BJ (cell line): ENCODE measurements at regions not wholly inside any gene's neighbourhood (a gene's known extent, or its start where the extent isn't known, plus 50 kb on each side); places are given as distances from the start of the nearest gene placed in this dataset.

ENCODE experiments used
- CTCF ChIA-PET: fragments of 350-600 bp; formaldehyde crosslinking; extraction: SDS; loops from one replicate; lab custom pipeline; 2021; ENCODE audit warnings: antibody characterized with exemption, inconsistent platforms; lab: Yijun Ruan, JAX
- POLR2A ChIA-PET: fragments of 300-600 bp; sonication (Branson Sonifier 250); formaldehyde crosslinking; extraction: SDS; loops from one replicate; lab custom pipeline; 2021; ENCODE audit warnings: antibody characterized with exemption; lab: Charles Lee
- DNase-seq: peaks from one replicate; pipeline ENCODE4 v3.0.0-alpha.2; 2011; ENCODE audit warnings: low read depth
- H3K27me3 ChIP-seq: 2 replicates; pipeline ENCODE4 v1.6.0; 2011; ENCODE audit warnings: low read length; ENCODE audit not compliant: control insufficient read depth, insufficient read depth
- H3K36me3 ChIP-seq: 2 replicates; pipeline ENCODE4 v1.5.1; 2011; ENCODE audit warnings: low read length; ENCODE audit not compliant: control insufficient read depth, insufficient read depth
- H3K4me3 ChIP-seq: 2 replicates; pipeline ENCODE4 v1.5.1; 2011; ENCODE audit warnings: low read depth, mild to moderate bottlenecking, control low read depth, low read length
- TF ChIP-seq, protein P1 (sequence below): IDR thresholded peaks from 2 replicates; pipeline ENCODE4 v1.5.1; 2011; ENCODE audit warnings: low read depth, mild to moderate bottlenecking, control low read depth, inconsistent platforms, low read length, moderate library complexity; ENCODE audit not compliant: insufficient read depth

DNA sequence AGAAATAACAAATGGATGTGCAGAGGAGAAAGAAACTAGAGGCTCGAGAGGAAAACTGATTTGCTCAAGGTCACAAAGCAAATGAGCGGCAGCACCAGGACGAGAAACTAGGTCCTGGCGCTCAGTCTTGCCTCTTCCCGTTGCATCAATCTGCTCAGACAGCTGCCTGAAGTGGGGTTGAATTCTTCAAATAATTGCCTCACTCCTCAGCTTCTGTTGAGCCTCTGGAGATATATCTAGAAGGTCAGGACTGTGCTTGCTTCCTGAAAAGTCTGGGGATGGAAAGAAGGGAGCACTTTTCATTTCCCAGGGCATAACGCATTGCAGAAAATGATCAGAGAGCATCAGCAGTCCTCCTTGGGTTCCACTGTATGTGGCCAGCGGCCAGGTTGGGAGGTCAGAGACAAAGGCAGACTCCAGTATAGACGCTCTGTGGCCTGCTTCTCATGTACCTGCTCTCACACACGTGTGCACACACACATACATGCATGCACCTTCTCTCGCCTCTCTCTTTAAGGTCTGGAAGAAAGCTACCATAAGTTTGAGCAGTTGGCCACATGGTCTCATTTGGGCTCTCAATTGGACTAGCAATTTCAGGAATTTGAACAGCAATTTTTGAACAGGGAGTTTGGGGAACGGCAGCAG, 83.7 kb upstream of the DUSP5 start:
- DNase-seq: no peak
- Histone ChIP-seq H3K36me3 (no peaks in the 10 kb centered on the region), H3K27me3 (no peaks in the 10 kb centered on the region), H3K4me3 (no peak overlapping the region)
- TF ChIP-seq, protein P1, sequence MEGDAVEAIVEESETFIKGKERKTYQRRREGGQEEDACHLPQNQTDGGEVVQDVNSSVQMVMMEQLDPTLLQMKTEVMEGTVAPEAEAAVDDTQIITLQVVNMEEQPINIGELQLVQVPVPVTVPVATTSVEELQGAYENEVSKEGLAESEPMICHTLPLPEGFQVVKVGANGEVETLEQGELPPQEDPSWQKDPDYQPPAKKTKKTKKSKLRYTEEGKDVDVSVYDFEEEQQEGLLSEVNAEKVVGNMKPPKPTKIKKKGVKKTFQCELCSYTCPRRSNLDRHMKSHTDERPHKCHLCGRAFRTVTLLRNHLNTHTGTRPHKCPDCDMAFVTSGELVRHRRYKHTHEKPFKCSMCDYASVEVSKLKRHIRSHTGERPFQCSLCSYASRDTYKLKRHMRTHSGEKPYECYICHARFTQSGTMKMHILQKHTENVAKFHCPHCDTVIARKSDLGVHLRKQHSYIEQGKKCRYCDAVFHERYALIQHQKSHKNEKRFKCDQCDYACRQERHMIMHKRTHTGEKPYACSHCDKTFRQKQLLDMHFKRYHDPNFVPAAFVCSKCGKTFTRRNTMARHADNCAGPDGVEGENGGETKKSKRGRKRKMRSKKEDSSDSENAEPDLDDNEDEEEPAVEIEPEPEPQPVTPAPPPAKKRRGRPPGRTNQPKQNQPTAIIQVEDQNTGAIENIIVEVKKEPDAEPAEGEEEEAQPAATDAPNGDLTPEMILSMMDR: no peak
- POLR2A ChIA-PET: no interaction called here
- CTCF ChIA-PET: interaction anchor here (1.3 to 1.5 kb wide), 2 partner anchors 8 to 133 kb away, joined by 3 read pairs; no protein-coding TSS in a partner anchor

DNA sequence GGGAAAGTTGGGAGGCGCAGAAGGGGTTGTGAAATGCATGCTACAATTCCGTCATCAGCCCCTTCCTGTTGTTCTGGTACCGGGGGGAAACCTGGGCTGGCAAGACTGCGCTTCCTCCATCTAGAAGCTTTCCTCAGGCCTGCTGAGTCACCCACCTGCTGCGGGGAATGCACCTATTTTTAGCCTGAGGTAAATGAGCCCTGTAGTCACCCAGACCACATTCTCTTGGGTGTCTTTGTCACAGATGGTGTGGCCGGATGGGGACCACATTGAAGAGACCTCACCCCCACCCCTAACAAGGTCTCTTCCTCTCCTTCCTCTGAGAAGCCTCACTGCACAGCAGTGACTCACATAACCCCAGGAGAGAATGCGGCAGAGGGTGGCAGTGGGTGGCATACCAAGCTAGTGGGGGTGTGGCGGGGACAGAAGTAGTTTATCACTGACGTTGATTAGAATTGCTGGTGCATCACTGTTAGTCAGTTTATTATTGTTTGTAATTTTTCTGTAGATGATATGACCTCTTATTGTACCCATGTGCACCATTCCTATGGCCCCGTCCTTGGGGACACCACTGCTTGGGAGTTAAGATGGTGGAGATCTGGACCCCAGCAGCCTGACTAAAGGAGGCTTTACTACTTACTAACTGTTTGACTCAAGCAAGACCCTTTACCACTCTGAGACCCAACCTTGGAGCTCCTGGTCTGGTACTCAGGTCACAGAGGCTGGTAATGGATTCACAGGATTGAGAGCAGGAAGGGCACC, 83.0 kb upstream of the DUSP5 start:
- TF ChIP-seq, protein P1: no peak
- H3K27me3 ChIP-seq: no peaks in the 10 kb centered on the region
- POLR2A ChIA-PET: no interaction called here
- no peak for DNase-seq
- no peaks in the 10 kb centered on the region for H3K36me3 ChIP-seq
- no peak overlapping the region for H3K4me3 ChIP-seq
- CTCF ChIA-PET: interaction anchor here (0.6 to 1.5 kb wide), 4 partner anchors 8 to 132 kb away, joined by 3 read pairs; no protein-coding TSS in a partner anchor

DNA sequence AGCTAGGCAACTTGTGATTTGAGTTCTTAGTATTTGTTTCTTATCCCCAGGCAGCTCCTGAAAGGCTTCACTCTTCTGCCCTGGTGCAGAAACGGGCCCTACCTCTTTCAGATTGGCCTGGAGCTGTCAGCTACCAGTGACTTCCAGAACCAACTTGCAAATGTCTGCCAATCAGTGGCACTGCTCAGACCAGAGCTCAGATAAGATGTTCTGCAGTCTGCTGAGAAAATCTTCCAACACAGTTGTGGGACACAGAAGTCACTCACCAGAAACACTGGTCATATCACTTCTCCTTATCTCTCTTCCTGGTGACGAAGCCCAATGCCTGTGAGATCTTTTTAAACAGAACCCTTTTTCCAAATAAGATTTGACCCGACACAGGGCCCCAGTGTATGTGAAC, 81.9 kb upstream of the DUSP5 start:
- ChIA-PET CTCF (interaction anchor here (1.3 kb wide), 1 partner anchor 79 kb away, joined by 3 read pairs; no protein-coding TSS in a partner anchor), POLR2A (interaction anchor here (0.6 kb wide), 1 partner anchor 468 kb away, joined by 3 read pairs; no protein-coding TSS in a partner anchor)
- no peaks in the 10 kb centered on the region for H3K36me3 ChIP-seq
- TF ChIP-seq, protein P1: no peak
- H3K4me3 ChIP-seq: no peak overlapping the region
- no peak for DNase-seq
- H3K27me3 ChIP-seq: no peaks in the 10 kb centered on the region

DNA sequence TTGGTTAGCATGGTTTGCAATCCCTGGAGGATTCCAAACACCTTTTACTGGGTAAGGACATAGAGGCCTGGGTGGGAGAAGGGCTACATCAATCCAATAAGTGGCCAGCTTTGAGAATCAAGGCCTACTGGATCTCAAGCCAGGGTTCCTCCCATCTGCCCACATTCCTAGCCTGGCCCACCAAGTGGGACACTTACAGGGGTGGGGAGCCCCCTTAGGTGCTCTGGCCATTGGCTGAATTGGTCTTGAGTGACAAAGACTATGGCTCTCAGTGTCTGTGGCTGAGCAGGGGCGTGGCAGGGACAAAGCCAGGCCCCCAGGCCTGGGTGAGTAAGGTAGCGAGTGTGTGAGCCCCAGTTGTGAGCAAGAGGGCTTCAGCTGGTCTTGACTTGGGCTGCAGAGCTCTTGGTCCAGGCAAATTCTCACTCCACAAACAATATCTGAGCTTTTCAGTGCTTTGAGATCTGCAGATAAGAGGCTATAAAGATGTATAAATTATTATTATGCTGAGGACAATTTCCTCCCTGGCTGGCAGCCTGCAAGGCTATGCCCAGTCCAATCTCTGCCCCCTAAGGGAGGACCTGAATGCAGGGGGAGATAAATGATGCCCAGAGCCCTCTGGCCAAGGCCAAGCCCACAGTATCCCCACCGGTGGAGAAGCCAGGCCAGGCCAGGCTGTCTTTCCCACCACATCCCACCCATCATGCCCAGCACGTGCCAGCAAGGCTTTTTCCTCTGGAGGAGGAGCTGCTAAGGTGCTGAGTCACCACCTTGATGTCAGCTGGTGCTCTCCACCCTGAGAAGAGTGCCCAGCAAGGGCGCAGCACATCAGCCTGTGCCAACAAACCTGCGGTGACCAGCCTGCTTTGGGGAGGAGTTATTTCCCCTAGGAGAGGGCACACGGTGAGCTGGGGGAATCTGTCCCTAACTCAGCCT, 80.7 kb upstream of the DUSP5 start:
- DNase-seq: no peak
- POLR2A ChIA-PET: no interaction called here

More for the DNA sequence above, 80.7 kb upstream of the DUSP5 start:
- no peak overlapping the region for H3K4me3 ChIP-seq
- H3K36me3 ChIP-seq: no peaks in the 10 kb centered on the region
- TF ChIP-seq, protein P1: no peak
- CTCF ChIA-PET: interaction anchor here (0.8 to 1.1 kb wide), 2 partner anchors 9 to 64 kb away, joined by 3 to 7 read pairs; no protein-coding TSS in a partner anchor
- H3K27me3 ChIP-seq: no peaks in the 10 kb centered on the region
